H1 (cell line): ENCODE measurements at regions not wholly inside any gene's neighbourhood (a gene's known extent, or its start where the extent isn't known, plus 50 kb on each side); places are given as distances from the start of the nearest gene placed in this dataset.

ENCODE experiments used
- CTCF ChIA-PET: fragments of 300-600 bp; sonication (Branson Sonifier 250); formaldehyde crosslinking; loops from one replicate; lab custom pipeline; 2021; ENCODE audit not compliant: partially characterized antibody; lab: Charles Lee
- POLR2A ChIA-PET: fragments of 300-600 bp; sonication (Branson Sonifier 250); formaldehyde crosslinking; loops from one replicate; lab custom pipeline; 2021; ENCODE audit warnings: inconsistent platforms; ENCODE audit not compliant: partially characterized antibody; lab: Charles Lee
- DNase-seq, 2 experiments: peaks; one replicate each; pipeline versions ENCODE4 v3.0.0 to v3.0.0-alpha.2; 2010 to 2022; ENCODE audit warnings: low spot score in 2 of 2, low read depth in 1 of 2, mixed read lengths in 1 of 2
- FAIRE-seq: peaks from 2 replicates; lab custom pipeline; 2011; peaks lifted over from hg19 to GRCh38; lab: Jason Lieb, UNC
- H2AFZ ChIP-seq: 2 replicates; pipeline ENCODE4 v1.8.1; 2012; ENCODE audit warnings: low read length, inconsistent platforms
- H2AK5ac ChIP-seq: 2 replicates; pipeline ENCODE4 v1.6.1; 2013; ENCODE audit warnings: low read depth, low read length
- H2BK120ac ChIP-seq: replicated peaks from 2 replicates; pipeline ENCODE3; 2013; ENCODE audit warnings: low read depth, low read length, inconsistent platforms
- H2BK12ac ChIP-seq: 2 replicates; pipeline ENCODE4 v1.6.1; 2013; ENCODE audit warnings: low read depth, low read length
- H2BK15ac ChIP-seq: 2 replicates; pipeline ENCODE4 v1.6.1; 2013; ENCODE audit warnings: low read length
- H2BK20ac ChIP-seq: 2 replicates; pipeline ENCODE4 v1.6.1; 2013; ENCODE audit warnings: low read length
- H2BK5ac ChIP-seq: 2 replicates; pipeline ENCODE4 v1.6.1; 2013; ENCODE audit warnings: low read depth, low read length
- H3K14ac ChIP-seq: 2 replicates; pipeline ENCODE4 v1.6.1; 2013; ENCODE audit warnings: inconsistent platforms; ENCODE audit not compliant: insufficient read length
- H3K18ac ChIP-seq: 2 replicates; pipeline ENCODE4 v1.6.1; 2013; ENCODE audit warnings: low read length; ENCODE audit errors: extremely low read depth
- H3K23ac ChIP-seq: 2 replicates; pipeline ENCODE4 v1.6.1; 2013; ENCODE audit warnings: inconsistent platforms; ENCODE audit not compliant: insufficient read length
- H3K23me2 ChIP-seq: 2 replicates; pipeline ENCODE4 v1.6.1; 2013; ENCODE audit warnings: low read depth, low read length
- H3K27ac ChIP-seq: 2 replicates; pipeline ENCODE4 v1.6.1; 2011; ENCODE audit warnings: low read depth, low read length, inconsistent platforms
- H3K27me3 ChIP-seq, 4 experiments: replicated peaks in 1 of 4; 1 replicate in 1 of 4; 2 replicates in 3 of 4; pipeline versions ENCODE4 v1.6.1 to v1.8.1; 2011 to 2013; ENCODE audit warnings: low read length in 3 of 4, mild to moderate bottlenecking in 3 of 4, inconsistent platforms in 2 of 4, mixed read lengths in 2 of 4, moderate library complexity in 1 of 4; ENCODE audit not compliant: control insufficient read depth in 3 of 4, insufficient read depth in 3 of 4; ENCODE audit errors: extremely low read depth in 1 of 4
- H3K36me3 ChIP-seq, 4 experiments: 2 replicates each; pipeline versions ENCODE4 v1.6.1 to v1.8.1; 2011 to 2013; ENCODE audit warnings: mild to moderate bottlenecking in 4 of 4, low read length in 3 of 4, moderate library complexity in 2 of 4, control low read depth in 1 of 4, inconsistent platforms in 1 of 4; ENCODE audit not compliant: insufficient read depth in 4 of 4, control insufficient read depth in 2 of 4
- H3K4ac ChIP-seq: replicated peaks from 2 replicates; pipeline ENCODE3; 2013; ENCODE audit warnings: low read length, low read depth, mixed read lengths, inconsistent platforms; ENCODE audit not compliant: insufficient read length
- H3K4me1 ChIP-seq, 4 experiments: replicated peaks in 1 of 4; 1 replicate in 1 of 4; 2 replicates in 3 of 4; pipeline versions ENCODE4 v1.6.1 to v1.8.1; 2011 to 2013; ENCODE audit warnings: low read length in 3 of 4, inconsistent platforms in 2 of 4, mixed read lengths in 1 of 4; ENCODE audit not compliant: insufficient read depth in 4 of 4, control insufficient read depth in 3 of 4
- H3K4me2 ChIP-seq, 2 experiments: 2 replicates each; pipeline versions ENCODE4 v1.6.1 to v1.8.1; 2011 to 2013; ENCODE audit warnings: low read depth in 2 of 2, low read length in 2 of 2, control low read depth in 1 of 2, inconsistent platforms in 1 of 2, mild to moderate bottlenecking in 1 of 2; ENCODE audit not compliant: insufficient read depth in 1 of 2
- H3K4me3 ChIP-seq, 4 experiments: fragments of 200-600, 300-600 bp in 1 of 4; sonication (generic), shearing (Covaris generic), sonication (Bioruptor Twin) in 1 of 4; 2 replicates each; pipeline versions ENCODE4 v1.5.1 to v1.8.1; 2011 to 2016; ENCODE audit warnings: low read length in 4 of 4, low read depth in 3 of 4, control low read depth in 2 of 4, inconsistent platforms in 2 of 4, mild to moderate bottlenecking in 2 of 4, mixed read lengths in 1 of 4, moderate library complexity in 1 of 4; ENCODE audit not compliant: insufficient read depth in 2 of 4; ENCODE audit errors: extremely low read depth in 1 of 4
- H3K56ac ChIP-seq: replicated peaks from 2 replicates; pipeline ENCODE3; 2013; ENCODE audit warnings: low read depth, mild to moderate bottlenecking, mixed read lengths, low read length, inconsistent platforms; ENCODE audit not compliant: insufficient read length
- H3K79me1 ChIP-seq: 2 replicates; pipeline ENCODE4 v1.6.1; 2013; ENCODE audit warnings: low read depth, low read length, control low read depth
- H3K79me2 ChIP-seq, 2 experiments: 2 replicates each; pipeline versions ENCODE4 v1.6.1 to v1.8.1; 2012 to 2013; ENCODE audit warnings: low read length in 2 of 2, mild to moderate bottlenecking in 2 of 2, inconsistent platforms in 1 of 2; ENCODE audit not compliant: insufficient read depth in 2 of 2, control insufficient read depth in 1 of 2
- H3K9ac ChIP-seq, 4 experiments: replicated peaks in 1 of 4; 1 replicate in 1 of 4; 2 replicates in 3 of 4; pipeline versions ENCODE4 v1.6.1 to v1.8.1; 2011 to 2013; ENCODE audit warnings: low read depth in 3 of 4, low read length in 3 of 4, control low read depth in 2 of 4, mild to moderate bottlenecking in 2 of 4, moderate library complexity in 2 of 4, inconsistent platforms in 1 of 4; ENCODE audit errors: extremely low read depth in 1 of 4
- H3K9me3 ChIP-seq, 2 experiments: 2 replicates each; pipeline versions ENCODE4 v1.6.1 to v1.8.1; 2012 to 2013; ENCODE audit warnings: mild to moderate bottlenecking in 2 of 2, moderate library complexity in 2 of 2, control low read depth in 1 of 2, inconsistent platforms in 1 of 2, low read depth in 1 of 2, low read length in 1 of 2, mixed read lengths in 1 of 2; ENCODE audit not compliant: insufficient read depth in 2 of 2
- H4K20me1 ChIP-seq, 2 experiments: replicated peaks in 1 of 2; 2 replicates each; pipeline versions ENCODE3 to v1.8.1; 2011 to 2013; ENCODE audit warnings: inconsistent platforms in 2 of 2, low read length in 2 of 2, mild to moderate bottlenecking in 1 of 2; ENCODE audit not compliant: insufficient read depth in 2 of 2, control insufficient read depth in 1 of 2
- H4K5ac ChIP-seq: 2 replicates; pipeline ENCODE4 v1.6.1; 2013; ENCODE audit warnings: low read length, low read depth, mixed read lengths, inconsistent platforms; ENCODE audit not compliant: insufficient read length
- H4K8ac ChIP-seq: 2 replicates; pipeline ENCODE4 v1.8.0; 2013; ENCODE audit warnings: mild to moderate bottlenecking, moderate library complexity, low read length, inconsistent platforms; ENCODE audit not compliant: insufficient read depth; ENCODE audit errors: extremely low read depth
- H4K91ac ChIP-seq: replicated peaks from 2 replicates; pipeline ENCODE3; 2013; ENCODE audit warnings: low read length, mixed read lengths, inconsistent platforms; ENCODE audit not compliant: insufficient read length
- ATF2 ChIP-seq: IDR thresholded peaks from 2 replicates; pipeline ENCODE4 v1.6.1; 2012; ENCODE audit warnings: low read length, inconsistent platforms
- ATF3 ChIP-seq: IDR thresholded peaks from 2 replicates; pipeline ENCODE4 v1.6.1; 2011; ENCODE audit warnings: low read depth, mild to moderate bottlenecking, low read length; ENCODE audit not compliant: insufficient read depth
- BACH1 ChIP-seq: IDR thresholded peaks from 2 replicates; pipeline ENCODE4 v1.6.1; 2012; ENCODE audit warnings: low read length, improper control_type of control experiment
- CBX8 ChIP-seq: fragments of 300-800, 300-1000 bp; sonication (generic); IDR thresholded peaks from 2 replicates; pipeline ENCODE4 v1.7.1; 2016; ENCODE audit warnings: low read depth, low read length, borderline replicate concordance
- CHD2 ChIP-seq: IDR thresholded peaks from 2 replicates; pipeline ENCODE4 v1.6.1; 2012; ENCODE audit warnings: low read length, improper control_type of control experiment
- CTBP2 ChIP-seq: IDR thresholded peaks from 2 replicates; pipeline ENCODE4 v1.7.0; 2011; ENCODE audit warnings: borderline replicate concordance, mild to moderate bottlenecking, moderate library complexity, mixed read lengths, low read length; ENCODE audit not compliant: insufficient read depth, insufficient read length
- EZH2 ChIP-seq: fragments of 200-600 bp; sonication (generic); IDR thresholded peaks from 2 replicates; pipeline ENCODE4 v1.7.1; 2012; ENCODE audit warnings: low read depth, mild to moderate bottlenecking, moderate library complexity, low read length, inconsistent platforms; ENCODE audit not compliant: severe bottlenecking
- JUND ChIP-seq: IDR thresholded peaks from 2 replicates; pipeline ENCODE4 v1.6.1; 2011; ENCODE audit warnings: mild to moderate bottlenecking, improper control_type of control experiment, low read length
- RBBP5 ChIP-seq: IDR thresholded peaks from 2 replicates; pipeline ENCODE4 v1.7.1; 2012; ENCODE audit warnings: low read depth, mild to moderate bottlenecking, inconsistent platforms, low read length, moderate library complexity, borderline replicate concordance
- SAP30 ChIP-seq: fragments of 300-600 bp; sonication (generic); IDR thresholded peaks from 2 replicates; pipeline ENCODE4 v1.7.1; 2012; ENCODE audit warnings: low read length, moderate library complexity, mild to moderate bottlenecking, inconsistent platforms; ENCODE audit not compliant: insufficient read depth, insufficient replicate concordance
- SP4 ChIP-seq: IDR thresholded peaks from 2 replicates; pipeline ENCODE4 v1.6.1; 2012; ENCODE audit warnings: low read length, inconsistent platforms
- TAF7 ChIP-seq: optimal IDR thresholded peaks from 2 replicates; pipeline ENCODE3; 2011; ENCODE audit warnings: low read depth, mild to moderate bottlenecking, inconsistent platforms, low read length, moderate library complexity, borderline replicate concordance
- ZNF274 ChIP-seq: IDR thresholded peaks from 2 replicates; pipeline ENCODE4 v1.7.0; 2012; ENCODE audit warnings: low read length, borderline replicate concordance; ENCODE audit errors: extremely low read depth
- WGBS, 2 experiments: shearing (Covaris generic) in 1 of 2; methylation state at CpG; one replicate each; pipeline versions ENCODE4 v1.1.6 to v1.1.7; 2013 to 2015; ENCODE audit warnings: low lambda C conversion rate in 2 of 2, mixed read lengths in 2 of 2, inconsistent platforms in 1 of 2, low coverage in 1 of 2, missing lambda C conversion rate in 1 of 2; ENCODE audit not compliant: insufficient replicate concordance in 2 of 2, insufficient coverage in 1 of 2, insufficient read length in 1 of 2; ENCODE audit errors: extremely low coverage in 1 of 2, missing lambda C conversion rate in 1 of 2; 5-methylcytosine and 5-hydroxymethylcytosine counted together

GRCh38 chr3:102353805-102354204, 81.0 kb upstream of the ZPLD1 start:
- no peaks in the 10 kb centered on the region for H3K79me1 ChIP-seq
- no peak overlapping the region for H2BK5ac ChIP-seq
- no peaks in the 10 kb centered on the region for H3K4me1 ChIP-seq
- no peak overlapping the region for H2AFZ ChIP-seq
- DNase-seq (no peak), FAIRE-seq (no peak)
- H3K18ac ChIP-seq: no peak overlapping the region
- no peak overlapping the region for H4K8ac ChIP-seq
- H2AK5ac ChIP-seq: no peak overlapping the region
- no peaks in the 10 kb centered on the region for H3K23me2 ChIP-seq
- no peaks in the 10 kb centered on the region for H3K79me2 ChIP-seq
- no peaks in the 10 kb centered on the region for H3K27me3 ChIP-seq
- no peak overlapping the region for H2BK20ac ChIP-seq
- WGBS, 2 experiments: 88% methylated on average over 1 of the region's 1 CpG; no CpG with 5 or more reads in 1 of the 2 experiments
- H2BK15ac ChIP-seq: no peak overlapping the region
- H3K23ac ChIP-seq: no peak overlapping the region
- no peak overlapping the region for H3K9ac ChIP-seq
- no peak overlapping the region for H2BK120ac ChIP-seq
- H3K36me3 ChIP-seq: no peaks in the 10 kb centered on the region
- no peaks in the 10 kb centered on the region for H3K9me3 ChIP-seq
- no peaks in the 10 kb centered on the region for H4K20me1 ChIP-seq
- ChIA-PET POLR2A (no interaction called here), CTCF (no interaction called here)
- H3K4ac ChIP-seq: no peak overlapping the region
- no peak overlapping the region for H2BK12ac ChIP-seq
- H3K56ac ChIP-seq: no peak overlapping the region
- H3K14ac ChIP-seq: no peak overlapping the region
- no peak overlapping the region for H4K91ac ChIP-seq
- H3K27ac ChIP-seq: no peak overlapping the region
- no peak overlapping the region for H3K4me2 ChIP-seq
- H3K4me3 ChIP-seq: no peak overlapping the region
- H4K5ac ChIP-seq: no peak overlapping the region
- TF ChIP-seq JUND: no peak
- TF ChIP-seq BACH1: no peak
- TF ChIP-seq SAP30: no peak
- no peak for TF ChIP-seq TAF7
- no peak for TF ChIP-seq RBBP5
- TF ChIP-seq SP4: no peak
- no peak for TF ChIP-seq EZH2
- no peak for TF ChIP-seq ZNF274
- TF ChIP-seq CTBP2: no peak
- no peak for TF ChIP-seq ATF2
- no peak for TF ChIP-seq CBX8
- TF ChIP-seq CHD2: no peak
- no peak for TF ChIP-seq ATF3
